ENCODE measurements at regions not wholly inside any gene's neighbourhood (a gene's known extent, or its start where the extent isn't known, plus 50 kb on each side); places are given as distances from the start of the nearest gene placed in this dataset.
"Not testable (repeated sequence)": the region's sequence is repeated elsewhere in the genome, so short reads cannot be mapped to it uniquely, and the experiment has no call there.

GRCh38 chr17:21517538-21518293, 141.6 kb downstream of the KCNJ12 start:
- no peak for DNase-seq (ENCODE audit: low read depth)

- no peak for DNase-seq (ENCODE audit: low read depth)
These were observed 146.7 kb downstream of the KCNJ12 start for GRCh38 chr17:21522755-21523336.

- DNase-seq (ENCODE audit: low read depth): no peak
These were observed 147.5 kb downstream of the KCNJ12 start for GRCh38 chr17:21523497-21524210.

- no peak for DNase-seq (ENCODE audit: low read depth)
These were observed 148.0 kb downstream of the KCNJ12 start for GRCh38 chr17:21524211-21524591.

GRCh38 chr17:21525464-21526130, 149.4 kb downstream of the KCNJ12 start:
- DNase-seq (ENCODE audit: low read depth): no peak

GRCh38 chr17:21528031-21528695, 152.0 kb downstream of the KCNJ12 start:
- DNase-seq (ENCODE audit: low read depth): no peak

GRCh38 chr17:21530311-21530710, 154.2 kb downstream of the KCNJ12 start:
- no peak for DNase-seq (ENCODE audit: low read depth)

- no peak for DNase-seq (ENCODE audit: low read depth)
These were observed 154.7 kb downstream of the KCNJ12 start for GRCh38 chr17:21530841-21531240.

- DNase-seq (ENCODE audit: low read depth): no peak
These were observed 156.7 kb downstream of the KCNJ12 start for GRCh38 chr17:21532763-21533385.

- no peak for DNase-seq (ENCODE audit: low read depth)
These were observed 156.5 kb upstream of the KCNJ18 start for GRCh38 chr17:21535686-21536375.

GRCh38 chr17:21537302-21537701, 155.0 kb upstream of the KCNJ18 start:
- DNase-seq (ENCODE audit: low read depth): no peak

- DNase-seq (ENCODE audit: low read depth): no peak
These were observed 153.7 kb upstream of the KCNJ18 start for GRCh38 chr17:21538615-21539014.

- DNase-seq (ENCODE audit: low read depth): no peak
These were observed 153.2 kb upstream of the KCNJ18 start for GRCh38 chr17:21539146-21539545.

- no peak for DNase-seq (ENCODE audit: low read depth)
These were observed 151.8 kb upstream of the KCNJ18 start for GRCh38 chr17:21540502-21540901.

GRCh38 chr17:21542070-21542469, 150.3 kb upstream of the KCNJ18 start:
- no peak for DNase-seq (ENCODE audit: low read depth)

- DNase-seq (ENCODE audit: low read depth): no peak
These were observed 149.3 kb upstream of the KCNJ18 start for GRCh38 chr17:21542991-21543390.

- no peak for DNase-seq (ENCODE audit: low read depth)
These were observed 147.3 kb upstream of the KCNJ18 start for GRCh38 chr17:21545064-21545463.

- no peak for DNase-seq (ENCODE audit: low read depth)
These were observed 144.1 kb upstream of the KCNJ18 start for GRCh38 chr17:21548236-21548635.

- no peak for DNase-seq (ENCODE audit: low read depth)
These were observed 143.1 kb upstream of the KCNJ18 start for GRCh38 chr17:21549107-21549687.

GRCh38 chr17:21550031-21550430, 142.3 kb upstream of the KCNJ18 start:
- DNase-seq (ENCODE audit: low read depth): not testable (repeated sequence)
